ENCODE measurements at regions not wholly inside any gene's neighbourhood (a gene's known extent, or its start where the extent isn't known, plus 50 kb on each side); places are given as distances from the start of the nearest gene placed in this dataset.

DNA sequence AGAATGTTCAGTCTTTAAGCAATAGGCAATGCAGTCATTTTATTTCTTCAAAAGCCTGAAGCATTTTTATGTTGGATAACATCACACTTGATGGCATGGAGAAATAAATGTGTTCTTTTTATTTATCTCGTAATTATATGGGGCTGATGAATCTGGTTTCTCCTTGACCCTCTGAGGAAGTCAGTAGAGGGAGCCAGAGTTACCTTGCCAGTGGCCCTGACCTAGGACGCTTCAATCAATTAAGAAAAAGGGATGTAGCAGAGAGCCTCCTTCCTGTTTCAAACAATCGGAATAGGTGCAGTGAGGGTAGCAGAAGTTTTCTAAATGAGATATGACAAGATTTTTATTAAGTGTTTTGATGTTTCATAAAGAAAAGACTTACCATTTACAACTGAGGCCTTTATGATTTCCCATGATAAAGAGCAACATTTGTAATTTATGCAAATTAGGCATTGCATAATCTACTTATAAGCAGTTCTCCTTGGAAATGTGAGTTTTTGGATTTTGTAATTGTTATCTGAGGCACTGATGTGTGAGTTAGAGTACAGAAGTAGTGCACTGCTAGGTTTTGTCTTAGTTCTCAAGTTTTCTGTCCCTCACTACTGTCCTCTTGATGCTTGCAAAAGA lies 129.1 kb downstream of the RAP2B start:
- H3K27me3 ChIP-seq = no peaks in the 10 kb centered on the region
- H3K27ac ChIP-seq = no peak overlapping the region
- intact Hi-C loops (cut with DNase I) = no loop called here
- TF ChIP-seq, protein P1, sequence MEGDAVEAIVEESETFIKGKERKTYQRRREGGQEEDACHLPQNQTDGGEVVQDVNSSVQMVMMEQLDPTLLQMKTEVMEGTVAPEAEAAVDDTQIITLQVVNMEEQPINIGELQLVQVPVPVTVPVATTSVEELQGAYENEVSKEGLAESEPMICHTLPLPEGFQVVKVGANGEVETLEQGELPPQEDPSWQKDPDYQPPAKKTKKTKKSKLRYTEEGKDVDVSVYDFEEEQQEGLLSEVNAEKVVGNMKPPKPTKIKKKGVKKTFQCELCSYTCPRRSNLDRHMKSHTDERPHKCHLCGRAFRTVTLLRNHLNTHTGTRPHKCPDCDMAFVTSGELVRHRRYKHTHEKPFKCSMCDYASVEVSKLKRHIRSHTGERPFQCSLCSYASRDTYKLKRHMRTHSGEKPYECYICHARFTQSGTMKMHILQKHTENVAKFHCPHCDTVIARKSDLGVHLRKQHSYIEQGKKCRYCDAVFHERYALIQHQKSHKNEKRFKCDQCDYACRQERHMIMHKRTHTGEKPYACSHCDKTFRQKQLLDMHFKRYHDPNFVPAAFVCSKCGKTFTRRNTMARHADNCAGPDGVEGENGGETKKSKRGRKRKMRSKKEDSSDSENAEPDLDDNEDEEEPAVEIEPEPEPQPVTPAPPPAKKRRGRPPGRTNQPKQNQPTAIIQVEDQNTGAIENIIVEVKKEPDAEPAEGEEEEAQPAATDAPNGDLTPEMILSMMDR (IDR thresholded peaks at IDR 0.05) = no peak
- no peak for TF ChIP-seq POLR2A (IDR thresholded peaks at IDR 0.05)
- ATAC-seq (no peak), DNase-seq (no peak)
- H3K4me3 ChIP-seq = no peak overlapping the region
- no peaks in the 10 kb centered on the region for H3K4me1 ChIP-seq
- H3K9me3 ChIP-seq = no peaks in the 10 kb centered on the region
- 43 to 45% methylated on average over 3 of the region's 3 CpGs for WGBS, 2 donors
- H3K36me3 ChIP-seq (replicated peaks in 1 of 2; ENCODE audit: insufficient read depth in 1 of 2, low read depth in 2 of 2) = no peaks in the 10 kb centered on the region

DNA sequence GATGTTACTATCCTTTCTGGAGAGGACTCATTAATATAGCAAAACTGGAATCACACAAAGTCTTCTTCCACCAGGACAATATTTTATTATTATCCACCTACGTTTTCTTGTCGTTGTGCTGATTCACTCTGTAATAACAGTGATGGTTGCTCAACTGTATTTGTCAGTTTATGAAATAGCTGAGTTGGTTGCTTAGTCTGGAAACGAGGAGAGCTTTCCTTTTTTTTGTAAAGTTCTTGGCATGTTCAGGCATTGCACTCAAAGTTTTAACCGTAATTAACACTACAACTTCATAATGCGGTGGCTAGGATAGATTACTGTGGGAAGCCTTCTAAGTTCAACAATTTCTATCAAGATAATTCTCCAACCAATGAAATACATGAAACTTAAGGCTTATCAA lies 131.2 kb downstream of the RAP2B start:
- H3K9me3 ChIP-seq = no peaks in the 10 kb centered on the region
- WGBS, 2 donors = 50 to 63% methylated on average over 5 of the region's 5 CpGs
- no peaks in the 10 kb centered on the region for H3K36me3 ChIP-seq (replicated peaks in 1 of 2; ENCODE audit: insufficient read depth in 1 of 2, low read depth in 2 of 2)
- no peaks in the 10 kb centered on the region for H3K27me3 ChIP-seq
- H3K27ac ChIP-seq = no peak overlapping the region
- ATAC-seq = no peak
- H3K4me1 ChIP-seq = no peaks in the 10 kb centered on the region
- no peak for DNase-seq
- intact Hi-C loops (cut with DNase I) = no loop called here
- TF ChIP-seq, protein P1 (IDR thresholded peaks at IDR 0.05) = no peak
- TF ChIP-seq POLR2A (IDR thresholded peaks at IDR 0.05) = no peak
- no peak overlapping the region for H3K4me3 ChIP-seq

DNA sequence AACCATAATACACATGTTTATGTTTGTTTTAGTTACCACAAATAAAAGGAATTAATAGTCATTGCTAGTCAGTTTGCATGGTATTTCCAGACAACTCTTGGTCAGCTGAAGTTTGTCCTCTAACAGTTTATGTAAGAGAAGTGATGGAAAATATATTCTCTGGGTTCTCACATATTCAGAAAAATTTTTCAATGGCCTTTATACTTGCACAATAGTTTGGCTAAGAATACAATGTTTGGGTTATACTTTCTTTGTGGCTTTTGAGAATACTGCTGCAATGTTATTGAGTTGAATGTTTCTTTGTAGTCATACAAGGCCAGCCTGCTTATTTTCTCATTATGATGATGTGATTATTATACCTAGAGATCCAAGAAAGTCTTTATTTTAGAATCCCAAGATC lies 133.9 kb downstream of the RAP2B start:
- no peak for TF ChIP-seq POLR2A (IDR thresholded peaks at IDR 0.05)
- TF ChIP-seq, protein P1 (IDR thresholded peaks at IDR 0.05) = no peak
- Histone ChIP-seq H3K9me3 (no peaks in the 10 kb centered on the region), H3K27ac (no peak overlapping the region), H3K4me3 (no peak overlapping the region), H3K27me3 (no peaks in the 10 kb centered on the region), H3K36me3 (replicated peaks in 1 of 2; ENCODE audit: insufficient read depth in 1 of 2, low read depth in 2 of 2) (no peaks in the 10 kb centered on the region), H3K4me1 (no peaks in the 10 kb centered on the region)
- intact Hi-C loops (cut with DNase I) = no loop called here
- ATAC-seq (no peak), DNase-seq (no peak)

DNA sequence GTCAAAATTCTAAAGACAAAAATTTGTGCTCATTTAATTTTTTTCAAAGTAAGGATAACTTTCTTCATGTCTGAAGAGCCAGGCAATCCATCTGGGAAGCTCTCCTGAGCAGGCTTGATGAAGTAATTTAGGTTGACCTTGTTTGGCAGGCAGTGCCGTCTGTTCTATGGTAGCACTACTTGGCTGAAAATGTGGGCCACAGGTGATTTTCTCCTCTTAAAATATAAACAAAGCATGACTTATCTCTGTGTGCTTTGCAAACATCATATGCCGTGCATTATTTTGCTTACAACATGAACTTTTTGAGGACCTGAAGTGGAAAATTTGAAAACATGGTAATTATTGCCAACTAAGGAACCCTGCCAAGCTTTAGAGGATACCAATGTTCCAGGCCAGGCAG lies 143.2 kb downstream of the RAP2B start:
- TF ChIP-seq POLR2A (IDR thresholded peaks at IDR 0.05) = no peak
- TF ChIP-seq, protein P1 (IDR thresholded peaks at IDR 0.05) = no peak
- H3K27me3 ChIP-seq = no peaks in the 10 kb centered on the region
- no peak overlapping the region for H3K27ac ChIP-seq
- peak in 2 of 4 donors; percentile 18 to 39 for DNase-seq
- WGBS, 2 donors = 19 to 23% methylated on average over 2 of the region's 2 CpGs
- no peaks in the 10 kb centered on the region for H3K4me1 ChIP-seq
- ATAC-seq = no peak
- H3K9me3 ChIP-seq = no peaks in the 10 kb centered on the region
- H3K4me3 ChIP-seq = no peak overlapping the region
- no peaks in the 10 kb centered on the region for H3K36me3 ChIP-seq (replicated peaks in 1 of 2; ENCODE audit: insufficient read depth in 1 of 2, low read depth in 2 of 2)
- intact Hi-C loops (cut with DNase I) = no loop called here

DNA sequence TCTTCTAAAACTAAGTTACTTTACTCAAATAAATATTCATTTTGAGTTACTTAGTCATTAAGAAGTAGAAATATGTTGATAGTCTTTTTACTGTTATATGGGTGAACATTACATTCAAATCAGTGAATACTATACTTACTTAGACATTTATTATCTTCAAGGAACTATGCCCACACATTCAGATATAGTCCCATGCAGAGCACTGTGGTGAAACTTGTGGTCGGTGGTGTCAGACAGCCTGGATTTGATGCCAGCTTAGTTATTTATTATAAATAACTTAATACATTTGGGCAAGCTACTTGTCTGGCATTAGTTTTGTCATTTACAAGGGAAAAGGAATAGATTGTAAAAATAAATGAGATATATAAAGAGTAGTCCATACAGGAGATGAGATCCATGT lies 149.5 kb downstream of the RAP2B start:
- intact Hi-C loops (cut with DNase I) = no loop called here
- 42 to 56% methylated on average over 1 of the region's 1 CpG for WGBS, 2 donors

More for the DNA sequence above, 149.5 kb downstream of the RAP2B start:
- no peak for TF ChIP-seq POLR2A (IDR thresholded peaks at IDR 0.05)
- TF ChIP-seq, protein P1 (IDR thresholded peaks at IDR 0.05) = no peak
- Histone ChIP-seq H3K36me3 (replicated peaks in 1 of 2; ENCODE audit: insufficient read depth in 1 of 2, low read depth in 2 of 2) (no peaks in the 10 kb centered on the region), H3K4me3 (no peak overlapping the region), H3K27me3 (no peaks in the 10 kb centered on the region), H3K4me1 (no peaks in the 10 kb centered on the region), H3K27ac (no peak overlapping the region), H3K9me3 (no peaks in the 10 kb centered on the region)
- ATAC-seq (no peak), DNase-seq (no peak)

Data from body of pancreas (tissue), 4 donors.